Nephron progenitor cell (in vitro differentiated cells): ENCODE measurements at regions not wholly inside any gene's neighbourhood (a gene's known extent, or its start where the extent isn't known, plus 50 kb on each side); places are given as distances from the start of the nearest gene placed in this dataset.

Experiments
- DNase-seq: peaks from one replicate; pipeline ENCODE4 v3.0.0; 2021
- H3K27ac Mint-ChIP-seq: 2 replicates; pipeline ENCODE4 v1.8.0; 2021; ENCODE audit warnings: mild to moderate bottlenecking, moderate library complexity, mixed read lengths
- H3K27me3 Mint-ChIP-seq: 2 replicates; pipeline ENCODE4 v1.8.0; 2021; ENCODE audit warnings: mild to moderate bottlenecking, low read depth, mixed read lengths; ENCODE audit not compliant: poor library complexity
- H3K36me3 Mint-ChIP-seq: 2 replicates; pipeline ENCODE4 v1.8.0; 2021; ENCODE audit warnings: low read depth, mixed read lengths
- H3K4me1 Mint-ChIP-seq: 2 replicates; pipeline ENCODE4 v1.8.0; 2021; ENCODE audit warnings: mixed read lengths
- H3K4me3 Mint-ChIP-seq: 2 replicates; pipeline ENCODE4 v1.8.0; 2021; ENCODE audit warnings: mild to moderate bottlenecking, moderate library complexity, mixed read lengths
- H3K9me3 Mint-ChIP-seq: 2 replicates; pipeline ENCODE4 v1.8.0; 2021; ENCODE audit warnings: mild to moderate bottlenecking, moderate library complexity, mixed read lengths
- TF ChIP-seq, protein P1 (sequence below): fragments of 200-600 bp; sonication (generic); IDR thresholded peaks from 2 replicates; pipeline ENCODE4 v1.5.0; 2021; ENCODE audit warnings: antibody characterized with exemption

GRCh38 chr18:43398601-43399000 lies 121.3 kb upstream of the SYT4 start:
- no peak for DNase-seq
- no peak overlapping the region for H3K27ac Mint-ChIP-seq
- no peaks in the 10 kb centered on the region for H3K36me3 Mint-ChIP-seq
- H3K4me3 Mint-ChIP-seq: no peak overlapping the region
- TF ChIP-seq, protein P1, sequence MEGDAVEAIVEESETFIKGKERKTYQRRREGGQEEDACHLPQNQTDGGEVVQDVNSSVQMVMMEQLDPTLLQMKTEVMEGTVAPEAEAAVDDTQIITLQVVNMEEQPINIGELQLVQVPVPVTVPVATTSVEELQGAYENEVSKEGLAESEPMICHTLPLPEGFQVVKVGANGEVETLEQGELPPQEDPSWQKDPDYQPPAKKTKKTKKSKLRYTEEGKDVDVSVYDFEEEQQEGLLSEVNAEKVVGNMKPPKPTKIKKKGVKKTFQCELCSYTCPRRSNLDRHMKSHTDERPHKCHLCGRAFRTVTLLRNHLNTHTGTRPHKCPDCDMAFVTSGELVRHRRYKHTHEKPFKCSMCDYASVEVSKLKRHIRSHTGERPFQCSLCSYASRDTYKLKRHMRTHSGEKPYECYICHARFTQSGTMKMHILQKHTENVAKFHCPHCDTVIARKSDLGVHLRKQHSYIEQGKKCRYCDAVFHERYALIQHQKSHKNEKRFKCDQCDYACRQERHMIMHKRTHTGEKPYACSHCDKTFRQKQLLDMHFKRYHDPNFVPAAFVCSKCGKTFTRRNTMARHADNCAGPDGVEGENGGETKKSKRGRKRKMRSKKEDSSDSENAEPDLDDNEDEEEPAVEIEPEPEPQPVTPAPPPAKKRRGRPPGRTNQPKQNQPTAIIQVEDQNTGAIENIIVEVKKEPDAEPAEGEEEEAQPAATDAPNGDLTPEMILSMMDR: no peak
- no peaks in the 10 kb centered on the region for H3K27me3 Mint-ChIP-seq
- H3K4me1 Mint-ChIP-seq: no peaks in the 10 kb centered on the region
- H3K9me3 Mint-ChIP-seq: no peaks in the 10 kb centered on the region

- peaks cover 3% of the 10 kb centered on the region for H3K27me3 Mint-ChIP-seq
- no peak overlapping the region for H3K27ac Mint-ChIP-seq
- no peaks in the 10 kb centered on the region for H3K36me3 Mint-ChIP-seq
- H3K4me3 Mint-ChIP-seq: no peak overlapping the region
- no peaks in the 10 kb centered on the region for H3K9me3 Mint-ChIP-seq
- no peaks in the 10 kb centered on the region for H3K4me1 Mint-ChIP-seq
- DNase-seq: no peak
- TF ChIP-seq, protein P1: no peak
These were observed 127.8 kb upstream of the SYT4 start for GRCh38 chr18:43405097-43405496.

- Mint-ChIP-seq H3K27me3 (no peaks in the 10 kb centered on the region), H3K9me3 (peaks cover 4% of the 10 kb centered on the region), H3K27ac (no peak overlapping the region), H3K4me1 (no peaks in the 10 kb centered on the region), H3K4me3 (no peak overlapping the region), H3K36me3 (no peaks in the 10 kb centered on the region)
- TF ChIP-seq, protein P1: no peak
- no peak for DNase-seq
These were observed 136.7 kb upstream of the SYT4 start for GRCh38 chr18:43414006-43414405.

- no peaks in the 10 kb centered on the region for H3K27me3 Mint-ChIP-seq
- TF ChIP-seq, protein P1: no peak
- DNase-seq: no peak
- H3K27ac Mint-ChIP-seq: no peak overlapping the region
- peaks cover 4% of the 10 kb centered on the region for H3K9me3 Mint-ChIP-seq
- no peaks in the 10 kb centered on the region for H3K4me1 Mint-ChIP-seq
- no peak overlapping the region for H3K4me3 Mint-ChIP-seq
- H3K36me3 Mint-ChIP-seq: no peaks in the 10 kb centered on the region
These were observed 142.8 kb upstream of the SYT4 start for GRCh38 chr18:43420091-43420490.

DNA sequence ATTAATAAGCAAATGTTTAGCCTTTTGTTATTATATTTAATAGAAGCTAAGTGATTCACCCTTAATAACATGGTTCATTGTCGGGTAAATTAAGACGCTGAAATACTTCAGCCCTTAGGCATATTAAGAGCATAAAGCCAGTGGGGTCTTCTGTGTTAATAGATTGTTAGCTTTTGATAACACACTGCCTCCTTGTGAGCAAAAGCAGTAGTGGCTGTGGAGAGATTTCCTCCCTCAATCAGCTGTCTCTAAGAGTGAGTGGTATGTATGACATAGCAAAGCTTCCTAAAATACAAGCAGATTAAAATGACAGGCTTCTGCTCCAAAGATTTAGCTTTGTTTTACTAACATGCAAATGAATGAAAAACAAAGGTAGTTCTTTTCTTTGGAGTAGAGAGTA lies 143.7 kb upstream of the SYT4 start:
- Mint-ChIP-seq H3K9me3 (peaks cover 4% of the 10 kb centered on the region), H3K27ac (no peak overlapping the region), H3K4me3 (no peak overlapping the region), H3K4me1 (no peaks in the 10 kb centered on the region), H3K27me3 (no peaks in the 10 kb centered on the region), H3K36me3 (no peaks in the 10 kb centered on the region)
- DNase-seq: no peak
- TF ChIP-seq, protein P1: peak; percentile 41

GRCh38 chr18:43422518-43422917 lies 145.2 kb upstream of the SYT4 start:
- no peaks in the 10 kb centered on the region for H3K36me3 Mint-ChIP-seq

More at GRCh38 chr18:43422518-43422917, 145.2 kb upstream of the SYT4 start:
- TF ChIP-seq, protein P1: peak; percentile 28
- no peak overlapping the region for H3K27ac Mint-ChIP-seq
- peaks cover 4% of the 10 kb centered on the region for H3K9me3 Mint-ChIP-seq
- no peaks in the 10 kb centered on the region for H3K4me1 Mint-ChIP-seq
- H3K4me3 Mint-ChIP-seq: no peak overlapping the region
- DNase-seq: peak; percentile 5
- H3K27me3 Mint-ChIP-seq: no peaks in the 10 kb centered on the region
